GM10248 (cell line): ENCODE measurements at regions not wholly inside any gene's neighbourhood (a gene's known extent, or its start where the extent isn't known, plus 50 kb on each side); places are given as distances from the start of the nearest gene placed in this dataset.

ENCODE experiments used
- CTCF ChIA-PET: fragments of 300-600 bp; sonication (Branson Sonifier 250); formaldehyde crosslinking; extraction: SDS; loops from one replicate; lab custom pipeline; 2021; ENCODE audit warnings: antibody characterized with exemption; lab: Yijun Ruan, JAX
- POLR2A ChIA-PET: fragments of 350-650 bp; sonication (Branson Sonifier 250); formaldehyde crosslinking; extraction: SDS; loops from one replicate; lab custom pipeline; 2020; ENCODE audit warnings: antibody characterized with exemption; lab: Yijun Ruan, JAX
- DNase-seq: peaks from one replicate; pipeline ENCODE4 v3.0.0; 2012; ENCODE audit errors: extremely low spot score
- TF ChIP-seq, protein P1 (sequence below): IDR thresholded peaks from 2 replicates; pipeline ENCODE4 v1.5.1; 2012; ENCODE audit warnings: mild to moderate bottlenecking, low read depth; ENCODE audit errors: extremely low read depth, missing control alignments, control extremely low read depth

DNA sequence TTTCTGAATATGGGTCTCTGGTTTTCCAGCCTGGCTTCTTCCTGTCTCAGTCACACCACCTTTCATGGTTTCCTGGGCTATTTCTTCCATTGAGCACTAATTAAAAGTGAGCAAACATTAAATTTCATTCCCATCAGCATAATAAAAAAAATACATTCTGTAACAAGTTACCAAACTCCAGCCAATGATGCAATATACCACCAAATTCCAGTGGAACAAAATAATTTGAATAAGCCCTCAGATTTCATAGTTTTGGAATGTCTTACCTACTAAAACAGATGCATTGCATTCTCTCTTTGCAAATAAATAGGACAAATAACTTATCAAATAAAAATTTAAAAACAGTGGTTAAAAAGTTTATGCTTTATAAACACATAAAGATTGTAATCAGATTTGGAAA, 97.8 kb upstream of the PRDM1 start:
- no peak for DNase-seq
- ChIA-PET POLR2A (no interaction called here), CTCF (no interaction called here)
- TF ChIP-seq, protein P1, sequence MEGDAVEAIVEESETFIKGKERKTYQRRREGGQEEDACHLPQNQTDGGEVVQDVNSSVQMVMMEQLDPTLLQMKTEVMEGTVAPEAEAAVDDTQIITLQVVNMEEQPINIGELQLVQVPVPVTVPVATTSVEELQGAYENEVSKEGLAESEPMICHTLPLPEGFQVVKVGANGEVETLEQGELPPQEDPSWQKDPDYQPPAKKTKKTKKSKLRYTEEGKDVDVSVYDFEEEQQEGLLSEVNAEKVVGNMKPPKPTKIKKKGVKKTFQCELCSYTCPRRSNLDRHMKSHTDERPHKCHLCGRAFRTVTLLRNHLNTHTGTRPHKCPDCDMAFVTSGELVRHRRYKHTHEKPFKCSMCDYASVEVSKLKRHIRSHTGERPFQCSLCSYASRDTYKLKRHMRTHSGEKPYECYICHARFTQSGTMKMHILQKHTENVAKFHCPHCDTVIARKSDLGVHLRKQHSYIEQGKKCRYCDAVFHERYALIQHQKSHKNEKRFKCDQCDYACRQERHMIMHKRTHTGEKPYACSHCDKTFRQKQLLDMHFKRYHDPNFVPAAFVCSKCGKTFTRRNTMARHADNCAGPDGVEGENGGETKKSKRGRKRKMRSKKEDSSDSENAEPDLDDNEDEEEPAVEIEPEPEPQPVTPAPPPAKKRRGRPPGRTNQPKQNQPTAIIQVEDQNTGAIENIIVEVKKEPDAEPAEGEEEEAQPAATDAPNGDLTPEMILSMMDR, result no peak

DNA sequence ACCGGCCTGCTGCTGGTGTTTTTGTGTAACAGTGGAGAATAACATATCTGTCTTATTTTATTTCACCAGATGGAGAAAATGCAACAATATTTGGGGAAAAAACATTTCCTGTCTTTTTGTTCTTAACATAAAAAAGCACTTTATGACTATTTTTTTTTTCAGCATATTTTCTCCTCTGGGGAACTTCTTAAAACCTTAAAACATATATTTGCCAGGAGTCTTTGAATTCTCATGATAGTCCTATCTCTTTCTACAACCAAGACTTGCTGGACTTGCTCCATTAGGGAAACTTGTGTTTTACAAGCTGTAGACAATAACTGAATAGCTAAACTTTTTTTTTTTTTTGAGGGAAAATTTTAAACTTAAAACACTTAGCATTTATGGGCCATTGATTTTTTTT, 98.6 kb upstream of the PRDM1 start:
- POLR2A ChIA-PET, result no interaction called here
- CTCF ChIA-PET, result no interaction called here
- TF ChIP-seq, protein P1, result no peak
- no peak for DNase-seq

DNA sequence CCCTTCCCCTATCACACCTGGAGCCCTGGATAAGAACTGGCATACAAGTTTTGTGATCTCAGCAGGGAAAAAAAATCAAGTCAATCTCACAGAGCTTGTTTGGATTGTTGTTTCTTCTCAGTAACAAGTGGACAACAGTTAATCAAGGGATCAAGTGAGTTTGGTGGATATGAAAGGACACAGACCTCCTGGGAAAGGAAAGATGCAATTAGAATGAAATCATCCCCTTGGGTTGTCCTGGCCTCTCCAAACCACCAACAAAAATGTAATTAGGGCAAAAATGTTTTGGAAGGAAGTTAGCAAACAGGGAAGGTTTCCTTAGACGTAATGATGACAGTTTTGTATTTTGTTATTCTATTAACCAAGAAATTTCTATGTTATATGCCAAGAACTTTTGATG, 99.1 kb upstream of the PRDM1 start:
- DNase-seq, result no peak
- CTCF ChIA-PET, result no interaction called here
- POLR2A ChIA-PET, result no interaction called here
- TF ChIP-seq, protein P1, result no peak

DNA sequence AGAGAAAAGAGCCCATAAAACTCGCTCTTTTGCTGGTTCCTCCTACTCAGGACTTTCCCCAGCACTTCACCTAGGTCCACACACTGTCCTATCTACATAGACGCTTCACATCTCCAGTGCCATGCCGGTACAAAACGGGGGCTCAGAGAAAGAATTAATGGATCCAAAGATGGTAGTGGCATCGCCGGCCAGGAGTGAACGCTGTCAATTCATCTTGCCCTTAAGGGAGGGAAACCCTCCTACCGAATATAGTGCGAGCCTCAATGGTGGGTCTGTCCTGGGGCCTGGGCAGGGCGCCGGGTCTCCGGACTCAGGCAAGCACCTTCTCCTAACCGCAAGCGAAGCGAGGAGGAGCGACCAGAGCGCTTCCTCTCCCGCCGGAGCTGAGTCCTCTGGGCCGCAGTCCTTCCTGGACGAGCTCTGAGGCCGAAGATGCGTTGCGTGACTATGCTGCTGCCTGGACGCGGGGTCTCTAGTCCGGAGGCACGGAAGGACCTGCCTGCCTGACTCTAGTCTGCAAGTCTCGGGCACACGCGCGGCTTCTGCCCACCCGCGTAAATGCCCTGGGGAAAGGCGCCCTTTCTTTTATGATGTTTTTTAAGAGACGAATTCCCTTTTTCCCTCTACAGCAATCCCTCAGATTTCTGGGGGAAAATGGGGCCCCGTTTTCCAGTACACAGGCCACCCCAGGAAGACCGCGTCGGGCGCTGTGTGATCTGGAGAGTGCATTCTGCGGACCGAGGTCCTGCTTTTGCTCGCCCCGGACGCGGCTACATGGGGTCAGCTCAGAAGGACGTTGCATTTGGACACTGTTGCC, 100.1 kb upstream of the PRDM1 start:
- TF ChIP-seq, protein P1, result no peak
- POLR2A ChIA-PET, result no interaction called here
- DNase-seq, result no peak
- CTCF ChIA-PET, result no interaction called here

DNA sequence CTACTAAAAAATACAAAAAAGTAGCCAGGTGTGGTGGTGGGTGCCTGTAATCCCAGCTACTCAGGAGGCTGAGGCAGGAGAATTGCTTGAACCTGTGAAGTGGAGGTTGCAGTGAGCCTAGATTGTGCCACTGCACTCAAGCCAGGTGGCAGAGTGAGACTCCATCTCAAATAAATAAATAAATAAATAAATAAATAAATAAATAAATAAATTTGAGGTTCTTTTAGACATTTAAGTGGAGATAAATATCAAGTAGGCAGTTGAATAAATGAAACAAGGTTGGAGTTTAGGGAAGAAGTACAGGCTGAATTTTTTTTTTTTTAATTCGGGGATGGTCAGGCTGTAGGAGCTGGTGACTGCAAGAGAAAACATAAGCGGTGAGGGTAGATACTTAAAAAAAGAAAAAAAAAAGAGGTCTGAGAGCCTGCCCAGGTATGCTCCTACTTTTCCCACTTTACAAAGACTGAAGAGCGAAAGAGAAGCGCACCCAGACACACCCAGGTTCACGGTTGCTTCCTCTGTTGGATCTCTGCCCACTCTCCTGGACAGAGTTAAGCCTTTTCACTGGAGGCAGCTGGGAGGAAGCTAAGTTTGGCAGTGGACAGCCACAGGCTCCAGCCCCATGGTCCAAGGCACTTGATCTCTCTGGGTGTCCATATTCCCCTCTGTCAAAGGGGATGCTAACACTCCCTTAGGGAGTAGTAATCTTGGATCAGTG, 100.9 kb upstream of the PRDM1 start:
- no peak for DNase-seq
- ChIA-PET POLR2A (no interaction called here), CTCF (interaction anchor here (0.9 kb wide), 1 partner anchor 9 kb away, joined by 3 read pairs; no protein-coding TSS in a partner anchor)
- TF ChIP-seq, protein P1, result no peak

DNA sequence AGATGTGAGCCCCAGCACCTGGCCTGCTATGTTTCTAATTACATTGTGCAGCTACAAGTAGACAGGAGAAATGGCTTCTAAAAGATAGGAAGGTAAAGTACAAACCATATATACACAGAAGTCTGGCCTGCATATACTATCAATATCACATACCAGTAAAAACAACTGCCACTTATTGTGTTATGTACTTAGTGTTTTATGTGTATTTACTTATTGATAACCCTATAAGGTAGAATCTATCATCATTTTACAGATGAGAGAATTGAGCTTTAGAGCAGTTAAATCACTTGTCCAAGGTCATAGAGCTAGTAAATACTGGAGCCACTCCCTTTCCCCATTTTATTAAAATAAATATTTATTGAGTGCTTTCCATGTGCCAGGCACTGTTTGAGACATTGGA, 102.4 kb upstream of the PRDM1 start:
- DNase-seq, result no peak
- POLR2A ChIA-PET, result no interaction called here
- CTCF ChIA-PET, result interaction anchor here (1.1 to 1.6 kb wide), 5 partner anchors 9 to 100 kb away, joined by 3 to 5 read pairs (median 4); no protein-coding TSS in a partner anchor
- TF ChIP-seq, protein P1, result no peak
